ENCODE measurements at regions not wholly inside any gene's neighbourhood (a gene's known extent, or its start where the extent isn't known, plus 50 kb on each side); places are given as distances from the start of the nearest gene placed in this dataset.
A peak's percentile ranks its signal among the peaks of the same experiment; 100 is the strongest.

- TF ChIP-seq ZNF7 (CRISPR knock-in tag; IDR thresholded peaks at IDR 0.05) (peak; percentile 30; the same call in 1 of the 2 replicates), PPARG (CRISPR knock-in tag; conservative IDR thresholded peaks at IDR 0.05) (peak; percentile 61; the same call in 1 of the 2 replicates), FOXP1 (IDR thresholded peaks at IDR 0.05) (peak; percentile 31; the same call in 1 of the 2 replicates), FOXP1 (CRISPR knock-in tag; IDR thresholded peaks at IDR 0.05) (peak; percentile 90), NR2F6 (IDR thresholded peaks at IDR 0.05) (0 out of 2 replicates have a peak, but pooled peaks have one; percentile 44), NR2F6 (CRISPR knock-in tag; IDR thresholded peaks at IDR 0.05) (peak; percentile 48; the same call in 1 of the 2 replicates)
These were observed 520.0 kb upstream of the CDH11 start (continued) for GRCh38 chr16:65641762-65642289.

- H3K4me1 ChIP-seq (ENCODE audit: insufficient read depth, low read length), result peaks cover 61% of the 10 kb centered on the region
- DNase-seq (ENCODE audit: low spot score), result no peak
- in situ Hi-C loops (cut with HindIII; ENCODE audit: extremely low pct_ligation_motif_present, low pct_unique_long_range_greater_than_20kb), result no loop called here
- H3K36me3 ChIP-seq (replicated peaks in 1 of 2; ENCODE audit: control insufficient read depth in 1 of 2, insufficient read depth in 2 of 2, low read length in 2 of 2), result no peaks in the 10 kb centered on the region
- CTCF ChIA-PET (ENCODE audit: low intra/inter-chr PET ratio, low total read pairs), result no interaction called here
- intact Hi-C loops (cut with micrococcal nuclease; ENCODE audit: unreplicated experiment), result loop anchor here (1.0 kb wide), 1 partner anchor 25 kb away; no protein-coding TSS in a partner anchor
- H3K27ac ChIP-seq (ENCODE audit: extremely low read length, insufficient read depth, low read length), result peak overlapping the region; percentile 62
- POLR2A ChIA-PET, result no interaction called here
- 31% methylated on average over 3 of the region's 3 CpGs for WGBS (ENCODE audit: low lambda C conversion rate)
- H3K9ac ChIP-seq (ENCODE audit: insufficient read depth, low read depth, low read length), result no peak overlapping the region
- no peaks in the 10 kb centered on the region for H3K27me3 ChIP-seq (ENCODE audit: control insufficient read depth in 1 of 2, insufficient read depth in 2 of 2, low read length in 2 of 2)
- no peak for ATAC-seq
- no TSS peak for BruUV-seq (replicated peaks)
- FAIRE-seq, result no peak
- no peaks in the 10 kb centered on the region for H3K9me3 ChIP-seq (ENCODE audit: low read length)
- no peak overlapping the region for H3K4me3 ChIP-seq (replicated peaks in 1 of 3; ENCODE audit: insufficient read depth in 1 of 3, low read depth in 2 of 3, low read length in 3 of 3)
- TF ChIP-seq ZNF317 (CRISPR knock-in tag; IDR thresholded peaks at IDR 0.05) (peak; percentile 95), ZNF740 (CRISPR knock-in tag; IDR thresholded peaks at IDR 0.05) (no peak), ZBTB37 (CRISPR knock-in tag; IDR thresholded peaks at IDR 0.05) (0 out of 2 replicates have a peak, but pooled peaks have one; percentile 25), ZNF841 (CRISPR knock-in tag; IDR thresholded peaks at IDR 0.05; ENCODE audit: borderline replicate concordance) (no peak), SKIL (CRISPR knock-in tag; IDR thresholded peaks at IDR 0.05; ENCODE audit: borderline replicate concordance) (no peak)
- no peaks in the 10 kb centered on the region for H4K20me1 ChIP-seq (ENCODE audit: insufficient read depth, low read length)
- H3K79me2 ChIP-seq (ENCODE audit: insufficient read depth, low read length), result no peaks in the 10 kb centered on the region
- peak overlapping the region; percentile 28; the same call in 1 of the 2 replicates for H3K4me2 ChIP-seq (ENCODE audit: low read depth, low read length)
- H2AFZ ChIP-seq (ENCODE audit: low read length), result no peak overlapping the region
These were observed 519.3 kb upstream of the CDH11 start for GRCh38 chr16:65641049-65641761.
